Upper lobe of left lung (tissue), 4 donors: ENCODE measurements at regions not wholly inside any gene's neighbourhood (a gene's known extent, or its start where the extent isn't known, plus 50 kb on each side); places are given as distances from the start of the nearest gene placed in this dataset.

Source experiments
- POLR2A ChIP-seq, 4 donors: fragments of 450-650 bp; IDR thresholded peaks; one replicate each; pipeline ENCODE4 v1.5.1; 2016 to 2017; ENCODE audit warnings: antibody characterized with exemption in 4 of 4, mild to moderate bottlenecking in 2 of 4
- TF ChIP-seq, protein P1 (sequence below), 6 experiments: fragments of 450-650 bp in 4 of 6; fragments of 200-600 bp in 2 of 6; sonication (generic) in 2 of 6; IDR thresholded peaks; one replicate each; pipeline ENCODE4 v1.5.1; 2016 to 2019; ENCODE audit warnings: antibody characterized with exemption in 6 of 6

DNA sequence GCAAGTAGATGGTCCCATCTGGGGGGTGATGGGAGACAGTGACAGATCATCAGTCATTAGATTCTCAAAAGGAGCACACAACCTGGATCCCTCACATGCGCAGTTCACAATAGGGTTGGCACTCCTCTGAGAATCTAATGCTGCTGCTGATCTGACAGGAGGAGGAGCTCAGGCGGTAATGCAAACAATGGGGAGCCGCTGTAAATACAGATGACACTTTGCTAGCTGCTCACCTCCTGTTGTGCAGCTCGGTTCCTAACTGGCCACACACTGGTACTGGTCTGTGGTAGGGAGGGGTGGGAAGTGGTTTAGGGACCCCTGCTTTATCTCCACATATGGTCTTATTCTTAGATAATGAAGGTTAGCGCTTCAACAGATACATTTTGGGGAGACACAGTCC, 506.6 kb downstream of the PLCL1 start:
- TF ChIP-seq, protein P1, sequence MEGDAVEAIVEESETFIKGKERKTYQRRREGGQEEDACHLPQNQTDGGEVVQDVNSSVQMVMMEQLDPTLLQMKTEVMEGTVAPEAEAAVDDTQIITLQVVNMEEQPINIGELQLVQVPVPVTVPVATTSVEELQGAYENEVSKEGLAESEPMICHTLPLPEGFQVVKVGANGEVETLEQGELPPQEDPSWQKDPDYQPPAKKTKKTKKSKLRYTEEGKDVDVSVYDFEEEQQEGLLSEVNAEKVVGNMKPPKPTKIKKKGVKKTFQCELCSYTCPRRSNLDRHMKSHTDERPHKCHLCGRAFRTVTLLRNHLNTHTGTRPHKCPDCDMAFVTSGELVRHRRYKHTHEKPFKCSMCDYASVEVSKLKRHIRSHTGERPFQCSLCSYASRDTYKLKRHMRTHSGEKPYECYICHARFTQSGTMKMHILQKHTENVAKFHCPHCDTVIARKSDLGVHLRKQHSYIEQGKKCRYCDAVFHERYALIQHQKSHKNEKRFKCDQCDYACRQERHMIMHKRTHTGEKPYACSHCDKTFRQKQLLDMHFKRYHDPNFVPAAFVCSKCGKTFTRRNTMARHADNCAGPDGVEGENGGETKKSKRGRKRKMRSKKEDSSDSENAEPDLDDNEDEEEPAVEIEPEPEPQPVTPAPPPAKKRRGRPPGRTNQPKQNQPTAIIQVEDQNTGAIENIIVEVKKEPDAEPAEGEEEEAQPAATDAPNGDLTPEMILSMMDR (IDR thresholded peaks at IDR 0.05) = no peak
- TF ChIP-seq POLR2A (IDR thresholded peaks at IDR 0.05) = no peak
